Spleen (tissue), 11 donors: ENCODE measurements at regions not wholly inside any gene's neighbourhood (a gene's known extent, or its start where the extent isn't known, plus 50 kb on each side); places are given as distances from the start of the nearest gene placed in this dataset.

ENCODE experiments used
- DNase-seq: peaks from one replicate; pipeline ENCODE4 v3.0.0-alpha.2; 2020
- H3K27ac ChIP-seq, 8 donors: fragments of 200-600 bp; sonication (generic) in 7 of 8; 1 replicate in 4 of 8; 2 replicates in 4 of 8; pipeline versions ENCODE4 v1.5.0 to v1.8.0; 2016 to 2021; ENCODE audit warnings: inconsistent platforms in 4 of 8, mild to moderate bottlenecking in 4 of 8, moderate library complexity in 1 of 8
- H3K27me3 ChIP-seq, 7 donors: fragments of 200-600 bp; sonication (generic) in 6 of 7; replicated peaks in 1 of 7; 1 replicate in 4 of 7; 2 replicates in 3 of 7; pipeline versions ENCODE4 v1.5.0 to v1.8.0; 2016 to 2021; ENCODE audit warnings: inconsistent platforms in 3 of 7, mild to moderate bottlenecking in 1 of 7
- H3K36me3 ChIP-seq, 6 donors: fragments of 200-600 bp; sonication (generic) in 5 of 6; 1 replicate in 4 of 6; 2 replicates in 2 of 6; pipeline versions ENCODE4 v1.5.0 to v1.8.0; 2016 to 2021; ENCODE audit warnings: inconsistent platforms in 2 of 6
- H3K4me1 ChIP-seq, 6 donors: fragments of 200-600 bp; sonication (generic) in 5 of 6; 1 replicate in 3 of 6; 2 replicates in 3 of 6; pipeline versions ENCODE4 v1.5.0 to v1.8.0; 2016 to 2021; ENCODE audit warnings: inconsistent platforms in 3 of 6
- H3K4me3 ChIP-seq, 8 donors: fragments of 200-600 bp; sonication (generic) in 7 of 8; 1 replicate in 4 of 8; 2 replicates in 4 of 8; pipeline versions ENCODE4 v1.5.0 to v1.8.0; 2016 to 2021; ENCODE audit warnings: inconsistent platforms in 4 of 8, mild to moderate bottlenecking in 4 of 8, moderate library complexity in 2 of 8
- H3K9me3 ChIP-seq, 8 donors: fragments of 200-600 bp; sonication (generic) in 7 of 8; 1 replicate in 4 of 8; 2 replicates in 4 of 8; pipeline versions ENCODE4 v1.5.0 to v1.8.0; 2016 to 2021; ENCODE audit warnings: inconsistent platforms in 4 of 8
- POLR2A ChIP-seq, 3 donors: fragments of 450-650 bp; IDR thresholded peaks; one replicate each; pipeline ENCODE4 v1.5.1; 2017; ENCODE audit warnings: antibody characterized with exemption in 3 of 3, mild to moderate bottlenecking in 1 of 3
- POLR2AphosphoS5 ChIP-seq, 3 donors: sonication (generic); formaldehyde crosslinking; IDR thresholded peaks; one replicate each; pipeline ENCODE4 v1.5.1; 2017; ENCODE audit warnings: antibody characterized with exemption in 3 of 3
- whole genome bisulfite sequencing, 5 donors: extraction: QIAGEN DNeasy Blood & Tissue Kit in 3 of 5; methylation state at CpG; one replicate each; pipeline versions ENCODE4 v1.1.5 to v1.1.7; 2013 to 2018; 5-methylcytosine and 5-hydroxymethylcytosine counted together
- intact Hi-C: fragments of 100-400 bp; cut with DNase I; formaldehyde crosslinking; loops from one replicate; pipeline ENCODE4 v1.15.0; 2023; ENCODE audit warnings: low total_unique reads
- TF ChIP-seq, protein P1 (sequence below), 11 experiments: fragments of 200-600 bp in 7 of 11; fragments of 450-650 bp in 4 of 11; sonication (generic) in 4 of 11; IDR thresholded peaks in 8 of 11; conservative IDR thresholded peaks in 3 of 11; 1 replicate in 7 of 11; 2 replicates in 4 of 11; pipeline versions ENCODE4 v1.4.0 to v1.8.0; 2016 to 2021; ENCODE audit warnings: antibody characterized with exemption in 11 of 11, inconsistent platforms in 4 of 11, mild to moderate bottlenecking in 1 of 11
- donor health status: healthy with polysubstance abuse.
- donor health status: DM: no; HTN: no; CAD: no; lungs with moderate emphysema.
- donor health status: DM: no; HTN: no; CAD: no.
- donor health status: Bipolar disorder and iron deficiency.
- donor health status: healthy.
- donor health status: DM: no; HTN: no; CAD: no.
- donor health status: DM: yes; HTN: yes; CAD: no.

DNA sequence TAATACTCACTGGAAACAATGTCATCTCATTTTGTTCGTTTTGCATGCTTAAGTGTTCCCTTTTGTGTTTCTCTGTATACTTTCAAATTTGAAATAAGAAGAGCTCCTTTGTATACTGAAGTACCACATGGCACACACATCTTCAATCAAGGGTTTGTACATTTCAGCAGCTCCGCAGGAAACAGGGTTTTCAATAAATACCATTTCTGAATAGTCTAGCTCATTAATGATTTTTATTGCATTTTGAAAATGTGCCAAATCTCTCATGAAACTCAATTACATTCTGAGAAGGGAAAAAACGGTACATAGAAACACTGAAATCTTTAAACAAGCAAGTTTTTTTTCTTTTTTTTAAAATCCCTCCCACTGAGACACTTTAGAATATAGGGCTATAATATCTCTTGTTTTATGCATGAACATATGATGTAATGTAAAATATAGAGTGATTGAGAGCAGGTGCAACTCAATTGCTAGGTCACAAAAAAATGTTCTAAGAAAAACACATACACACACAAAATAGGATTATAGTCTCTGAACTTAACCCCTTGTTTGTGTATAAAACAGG, 914.2 kb upstream of the PCDH7 start:
- no peak overlapping the region for H3K4me3 ChIP-seq
- H3K9me3 ChIP-seq, result peaks cover 0 to 31% (median 11%) of the 10 kb centered on the region in 8 donors
- TF ChIP-seq, protein P1, sequence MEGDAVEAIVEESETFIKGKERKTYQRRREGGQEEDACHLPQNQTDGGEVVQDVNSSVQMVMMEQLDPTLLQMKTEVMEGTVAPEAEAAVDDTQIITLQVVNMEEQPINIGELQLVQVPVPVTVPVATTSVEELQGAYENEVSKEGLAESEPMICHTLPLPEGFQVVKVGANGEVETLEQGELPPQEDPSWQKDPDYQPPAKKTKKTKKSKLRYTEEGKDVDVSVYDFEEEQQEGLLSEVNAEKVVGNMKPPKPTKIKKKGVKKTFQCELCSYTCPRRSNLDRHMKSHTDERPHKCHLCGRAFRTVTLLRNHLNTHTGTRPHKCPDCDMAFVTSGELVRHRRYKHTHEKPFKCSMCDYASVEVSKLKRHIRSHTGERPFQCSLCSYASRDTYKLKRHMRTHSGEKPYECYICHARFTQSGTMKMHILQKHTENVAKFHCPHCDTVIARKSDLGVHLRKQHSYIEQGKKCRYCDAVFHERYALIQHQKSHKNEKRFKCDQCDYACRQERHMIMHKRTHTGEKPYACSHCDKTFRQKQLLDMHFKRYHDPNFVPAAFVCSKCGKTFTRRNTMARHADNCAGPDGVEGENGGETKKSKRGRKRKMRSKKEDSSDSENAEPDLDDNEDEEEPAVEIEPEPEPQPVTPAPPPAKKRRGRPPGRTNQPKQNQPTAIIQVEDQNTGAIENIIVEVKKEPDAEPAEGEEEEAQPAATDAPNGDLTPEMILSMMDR (IDR thresholded peaks at IDR 0.05 in 8 of 11, conservative IDR thresholded peaks at IDR 0.05 in 3 of 11), result no peak
- TF ChIP-seq POLR2AphosphoS5 (IDR thresholded peaks at IDR 0.05) (no peak), POLR2A (IDR thresholded peaks at IDR 0.05) (no peak)
- intact Hi-C loops, result no loop called here
- no peak overlapping the region for H3K27ac ChIP-seq
- no peaks in the 10 kb centered on the region for H3K36me3 ChIP-seq
- WGBS, 5 donors, result 49 to 64% (median 61%) methylated on average over 3 of the region's 3 CpGs
- no peaks in the 10 kb centered on the region for H3K4me1 ChIP-seq
- no peak for DNase-seq
- H3K27me3 ChIP-seq, result no peaks in the 10 kb centered on the region

DNA sequence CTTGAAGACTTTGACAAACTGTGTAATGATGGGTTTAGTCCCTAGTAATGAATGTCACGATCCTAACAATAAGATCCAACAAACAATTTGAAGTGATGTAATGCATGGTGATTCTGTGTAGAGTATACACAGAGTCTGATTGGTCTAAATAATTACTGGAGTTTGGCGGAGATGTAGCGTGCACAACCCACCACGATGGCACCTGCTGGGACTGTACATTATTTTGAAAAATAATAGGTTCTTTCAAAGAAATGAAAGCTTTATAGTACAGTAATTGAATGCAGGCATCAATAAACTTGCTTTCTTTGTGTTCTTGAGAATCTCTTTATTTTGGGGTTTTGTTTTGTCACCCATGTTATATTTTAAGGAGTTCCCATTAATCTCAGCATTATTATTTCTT, 902.2 kb upstream of the PCDH7 start:
- no peaks in the 10 kb centered on the region for H3K36me3 ChIP-seq
- 85 to 90% (median 86%) methylated on average over 4 of the region's 4 CpGs for WGBS, 5 donors
- H3K4me3 ChIP-seq, result no peak overlapping the region
- H3K27me3 ChIP-seq, result no peaks in the 10 kb centered on the region
- H3K27ac ChIP-seq, result no peak overlapping the region
- H3K9me3 ChIP-seq, result peaks cover 0 to 26% (median 10%) of the 10 kb centered on the region in 8 donors
- TF ChIP-seq, protein P1 (IDR thresholded peaks at IDR 0.05 in 8 of 11, conservative IDR thresholded peaks at IDR 0.05 in 3 of 11), result no peak
- TF ChIP-seq POLR2AphosphoS5 (IDR thresholded peaks at IDR 0.05), result no peak
- TF ChIP-seq POLR2A (IDR thresholded peaks at IDR 0.05), result no peak
- no peaks in the 10 kb centered on the region for H3K4me1 ChIP-seq
- no peak for DNase-seq
- intact Hi-C loops, result no loop called here

GRCh38 chr4:29829067-29829466, 891.1 kb upstream of the PCDH7 start:
- no peaks in the 10 kb centered on the region for H3K36me3 ChIP-seq
- 74 to 88% (median 83%) methylated on average over 2 of the region's 2 CpGs for WGBS, 5 donors
- H3K27me3 ChIP-seq, result no peaks in the 10 kb centered on the region
- H3K9me3 ChIP-seq, result peaks cover 0 to 29% (median 15%) of the 10 kb centered on the region in 8 donors
- no peaks in the 10 kb centered on the region for H3K4me1 ChIP-seq
- TF ChIP-seq, protein P1 (IDR thresholded peaks at IDR 0.05 in 8 of 11, conservative IDR thresholded peaks at IDR 0.05 in 3 of 11), result no peak
- TF ChIP-seq POLR2AphosphoS5 (IDR thresholded peaks at IDR 0.05), result no peak
- TF ChIP-seq POLR2A (IDR thresholded peaks at IDR 0.05), result no peak
- DNase-seq, result no peak
- H3K4me3 ChIP-seq, result no peak overlapping the region
- H3K27ac ChIP-seq, result no peak overlapping the region
- intact Hi-C loops, result no loop called here

DNA sequence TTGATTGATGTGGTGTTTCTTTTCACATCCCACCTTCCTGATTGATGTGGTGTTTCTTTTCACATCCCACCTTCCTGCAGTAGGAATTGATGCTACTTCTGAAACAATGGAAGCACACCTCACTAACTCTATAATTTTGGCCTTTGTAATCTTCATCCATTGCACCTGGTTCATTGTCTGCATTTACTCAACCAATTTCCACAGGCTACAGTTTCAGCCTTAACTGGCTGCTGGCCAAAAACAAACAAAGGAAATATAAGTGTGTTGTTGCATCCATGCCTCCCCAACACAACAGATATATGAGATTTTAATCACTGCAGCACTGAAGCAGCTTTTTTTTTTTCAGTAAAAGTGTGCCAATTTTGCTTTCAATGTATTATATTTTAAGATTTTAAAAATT, 867.6 kb upstream of the PCDH7 start:
- Histone ChIP-seq H3K36me3 (no peaks in the 10 kb centered on the region), H3K4me3 (no peak overlapping the region), H3K9me3 (peaks cover 0 to 17% (median 0%) of the 10 kb centered on the region in 8 donors), H3K27me3 (no peaks in the 10 kb centered on the region), H3K27ac (no peak overlapping the region), H3K4me1 (no peaks in the 10 kb centered on the region)
- no peak for DNase-seq
- TF ChIP-seq POLR2AphosphoS5 (IDR thresholded peaks at IDR 0.05) (no peak), POLR2A (IDR thresholded peaks at IDR 0.05) (no peak)
- TF ChIP-seq, protein P1 (IDR thresholded peaks at IDR 0.05 in 8 of 11, conservative IDR thresholded peaks at IDR 0.05 in 3 of 11), result no peak
- intact Hi-C loops, result no loop called here
